CD14-positive monocyte (primary cell): ENCODE measurements at regions not wholly inside any gene's neighbourhood (a gene's known extent, or its start where the extent isn't known, plus 50 kb on each side); places are given as distances from the start of the nearest gene placed in this dataset.

ENCODE experiments used
- DNase-seq, 3 donors: peaks; one replicate each; pipeline ENCODE4 v3.0.0-alpha.2; 2011 to 2022
- H2AFZ ChIP-seq: 2 replicates; pipeline ENCODE4 v1.6.0; 2012; ENCODE audit warnings: mild to moderate bottlenecking, low read depth, low read length, inconsistent platforms; ENCODE audit not compliant: insufficient read depth, poor library complexity, severe bottlenecking
- H3K27ac ChIP-seq, 2 donors: 1 replicate in 1 of 2; 2 replicates in 1 of 2; pipeline ENCODE4 v1.5.1; 2012 to 2013; ENCODE audit warnings: low read length in 2 of 2, control low read depth in 1 of 2, inconsistent platforms in 1 of 2, low read depth in 1 of 2, mild to moderate bottlenecking in 1 of 2
- H3K27me3 ChIP-seq, 2 donors: one replicate each; pipeline versions ENCODE4 v1.6.0 to v1.6.1; 2011 to 2013; ENCODE audit warnings: low read length in 2 of 2; ENCODE audit not compliant: control insufficient read depth in 2 of 2, insufficient read depth in 2 of 2
- H3K36me3 ChIP-seq, 2 donors: replicated peaks in 1 of 2; 1 replicate in 1 of 2; 2 replicates in 1 of 2; pipeline versions ENCODE4 v1.5.1 to v1.6.1; 2012 to 2013; ENCODE audit warnings: low read length in 2 of 2, control low read depth in 1 of 2, inconsistent platforms in 1 of 2, mild to moderate bottlenecking in 1 of 2; ENCODE audit not compliant: insufficient read depth in 2 of 2, control insufficient read depth in 1 of 2
- H3K4me1 ChIP-seq, 2 donors: 1 replicate in 1 of 2; 2 replicates in 1 of 2; pipeline versions ENCODE4 v1.5.1 to v1.6.1; 2012 to 2013; ENCODE audit warnings: low read length in 2 of 2, control low read depth in 1 of 2, inconsistent platforms in 1 of 2, mild to moderate bottlenecking in 1 of 2, moderate library complexity in 1 of 2; ENCODE audit not compliant: insufficient read depth in 2 of 2, control insufficient read depth in 1 of 2
- H3K4me2 ChIP-seq: replicated peaks from 2 replicates; pipeline ENCODE3; 2012; ENCODE audit warnings: low read length, moderate library complexity, mild to moderate bottlenecking; ENCODE audit not compliant: poor library complexity, severe bottlenecking; ENCODE audit errors: extremely low read depth
- H3K4me3 ChIP-seq, 3 experiments: fragments of 200-600 bp in 1 of 3; sonication (generic) in 1 of 3; replicated peaks in 1 of 3; 1 replicate in 2 of 3; 2 replicates in 1 of 3; pipeline ENCODE4 v1.5.1; 2011 to 2013; ENCODE audit warnings: low read length in 3 of 3, mild to moderate bottlenecking in 3 of 3, control low read depth in 2 of 3, low read depth in 2 of 3, inconsistent platforms in 1 of 3, moderate library complexity in 1 of 3
- H3K79me2 ChIP-seq: 2 replicates; pipeline ENCODE4 v1.6.0; 2012; ENCODE audit warnings: mild to moderate bottlenecking, control low read depth, inconsistent platforms, low read length, moderate library complexity; ENCODE audit not compliant: insufficient read depth
- H3K9ac ChIP-seq: 2 replicates; pipeline ENCODE4 v1.6.0; 2017; ENCODE audit warnings: low read length, mild to moderate bottlenecking; ENCODE audit not compliant: insufficient read depth, poor library complexity, severe bottlenecking
- H3K9me3 ChIP-seq, 2 donors: replicated peaks in 1 of 2; 1 replicate in 1 of 2; 2 replicates in 1 of 2; pipeline versions ENCODE4 v1.5.1 to v1.6.1; 2012 to 2013; ENCODE audit warnings: low read length in 2 of 2, control low read depth in 1 of 2; ENCODE audit not compliant: control insufficient read depth in 1 of 2, insufficient read depth in 1 of 2
- H4K20me1 ChIP-seq: 2 replicates; pipeline ENCODE4 v1.6.0; 2012; ENCODE audit warnings: mild to moderate bottlenecking, low read length, control low read depth, moderate library complexity; ENCODE audit not compliant: insufficient read depth
- H3K27ac Mint-ChIP-seq, 7 donors: one replicate each; pipeline ENCODE4 v1.8.0; 2020; ENCODE audit warnings: mild to moderate bottlenecking in 7 of 7, mixed read lengths in 7 of 7, moderate library complexity in 6 of 7, inconsistent platforms in 2 of 7
- H3K27me3 Mint-ChIP-seq, 3 donors: one replicate each; pipeline ENCODE4 v1.8.0; 2021 to 2022; ENCODE audit warnings: low read depth in 3 of 3, mild to moderate bottlenecking in 3 of 3, mixed read lengths in 3 of 3, moderate library complexity in 3 of 3, inconsistent platforms in 1 of 3
- H3K36me3 Mint-ChIP-seq, 2 donors: one replicate each; pipeline ENCODE4 v1.8.0; 2020; ENCODE audit warnings: mixed read lengths in 2 of 2, inconsistent platforms in 1 of 2, mild to moderate bottlenecking in 1 of 2
- H3K4me1 Mint-ChIP-seq: one replicate; pipeline ENCODE4 v1.8.0; 2020; ENCODE audit warnings: mild to moderate bottlenecking, mixed read lengths
- H3K4me3 Mint-ChIP-seq, 2 donors: one replicate each; pipeline ENCODE4 v1.8.0; 2020; ENCODE audit warnings: mild to moderate bottlenecking in 2 of 2, mixed read lengths in 2 of 2, moderate library complexity in 1 of 2
- H3K9me3 Mint-ChIP-seq, 7 donors: one replicate each; pipeline ENCODE4 v1.8.0; 2020 to 2022; ENCODE audit warnings: mixed read lengths in 7 of 7, mild to moderate bottlenecking in 6 of 7, moderate library complexity in 6 of 7, inconsistent platforms in 2 of 7
- CTCF ChIP-seq: fragments of 200-600 bp; IDR thresholded peaks from one replicate; pipeline ENCODE4 v1.8.0; 2022; ENCODE audit warnings: antibody characterized with exemption, mild to moderate bottlenecking
- WGBS: methylation state at CpG from one replicate; pipeline ENCODE4 v1.1.5; 2013; ENCODE audit warnings: missing lambda C conversion rate; ENCODE audit not compliant: insufficient coverage; 5-methylcytosine and 5-hydroxymethylcytosine counted together
- intact Hi-C, 2 donors: fragments of 100-400 bp; cut with micrococcal nuclease; formaldehyde crosslinking; loops; one replicate each; pipeline versions ENCODE4 v1.15.0 to v1.15.1; 2023

DNA sequence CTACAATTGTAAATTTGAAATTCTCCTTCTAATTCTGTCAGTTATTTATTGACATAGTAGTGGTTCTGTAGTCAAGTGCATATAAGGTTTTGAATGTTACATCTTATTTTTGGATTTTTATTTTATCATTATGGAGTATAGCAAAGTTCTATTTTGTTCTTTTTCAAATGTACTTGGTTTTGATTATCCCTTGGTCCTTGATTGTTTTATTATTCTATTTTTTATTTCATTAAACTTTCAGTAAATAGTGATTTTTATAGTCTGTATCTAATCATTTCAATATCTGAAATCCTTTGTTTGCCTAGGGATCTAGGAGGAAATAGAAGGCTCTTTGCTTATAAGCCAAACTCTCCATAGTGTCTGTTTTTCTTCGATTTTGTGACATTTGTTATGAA, 87.8 kb downstream of the HFE start:
- DNase-seq, result no peak
- H3K9ac ChIP-seq, result no peak overlapping the region
- no peak overlapping the region for H3K27ac Mint-ChIP-seq
- peaks cover 0 to 2% (median 0%) of the 10 kb centered on the region in 7 donors for H3K9me3 Mint-ChIP-seq
- peaks cover 22% of the 10 kb centered on the region for H3K79me2 ChIP-seq
- H3K27ac ChIP-seq, result no peak overlapping the region
- TF ChIP-seq CTCF, result no peak
- H3K4me3 Mint-ChIP-seq, result no peak overlapping the region
- WGBS, result no CpG with 5 or more reads among the region's 1 CpG
- H3K4me3 ChIP-seq, result no peak overlapping the region
- H3K4me1 ChIP-seq, result peaks cover 21 to 22% of the 10 kb centered on the region in 2 donors
- no peak overlapping the region for H3K4me2 ChIP-seq
- H3K27me3 ChIP-seq, result no peaks in the 10 kb centered on the region
- H2AFZ ChIP-seq, result no peak overlapping the region
- no peaks in the 10 kb centered on the region for H3K36me3 Mint-ChIP-seq
- intact Hi-C loops, result loop anchor here in 1 of 2 donors (10.0 kb wide), 1 partner anchor 400 kb away; no protein-coding TSS in a partner anchor
- H3K27me3 Mint-ChIP-seq, result peaks cover 0 to 1% (median 0%) of the 10 kb centered on the region in 3 donors
- peaks cover 27% of the 10 kb centered on the region for H3K4me1 Mint-ChIP-seq
- H4K20me1 ChIP-seq, result no peaks in the 10 kb centered on the region
- no peaks in the 10 kb centered on the region for H3K9me3 ChIP-seq
- no peaks in the 10 kb centered on the region for H3K36me3 ChIP-seq

DNA sequence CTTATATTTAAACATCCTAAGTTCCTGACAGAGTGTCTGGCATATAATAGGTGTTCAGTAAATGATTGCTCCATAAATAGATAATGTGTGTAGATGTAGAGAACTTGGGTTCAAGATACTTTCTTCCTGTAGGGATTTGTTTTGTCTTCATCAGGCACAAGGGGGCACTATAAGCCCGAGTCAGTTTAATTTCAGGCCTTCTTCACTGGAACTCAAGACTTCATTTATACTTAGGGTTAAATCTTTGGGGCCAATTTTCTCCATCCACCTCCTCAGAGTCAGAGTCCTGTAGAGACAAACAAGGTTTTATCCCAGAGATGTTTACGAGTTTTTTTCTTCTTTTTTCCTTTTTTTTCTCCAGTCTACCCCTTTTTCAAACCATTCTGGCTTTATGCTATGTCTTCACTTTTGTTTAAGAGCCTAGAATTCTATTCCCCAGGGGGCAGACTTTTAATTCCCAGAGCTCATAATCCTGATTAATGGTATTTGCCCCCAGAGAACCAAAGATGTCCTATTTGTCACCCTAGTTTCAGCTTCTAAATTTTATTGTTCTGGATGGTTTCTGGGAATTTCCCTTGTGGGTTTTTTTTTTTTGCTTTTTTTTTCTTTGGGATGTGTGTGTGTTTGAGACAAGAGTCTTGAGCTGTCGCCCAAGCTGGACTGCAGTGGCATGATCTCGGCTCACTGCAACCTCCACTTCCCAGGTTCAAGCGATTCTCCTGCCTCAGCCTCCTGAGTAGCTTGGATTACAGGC, 88.4 kb downstream of the HFE start:
- peaks cover 18% of the 10 kb centered on the region for H3K79me2 ChIP-seq
- peaks cover 0 to 2% (median 0%) of the 10 kb centered on the region in 7 donors for H3K9me3 Mint-ChIP-seq
- H3K4me2 ChIP-seq, result no peak overlapping the region
- H3K27ac Mint-ChIP-seq, result peak overlapping the region in 1 of 7 donors; percentile 66
- no CpG with 5 or more reads among the region's 5 CpGs for WGBS
- H3K4me3 Mint-ChIP-seq, result no peak overlapping the region
- no peak overlapping the region for H3K4me3 ChIP-seq
- peak; percentile 86 for TF ChIP-seq CTCF
- H4K20me1 ChIP-seq, result no peaks in the 10 kb centered on the region
- H3K4me1 ChIP-seq, result peaks cover 19 to 20% of the 10 kb centered on the region in 2 donors
- no peaks in the 10 kb centered on the region for H3K27me3 ChIP-seq
- peaks cover 0 to 1% (median 0%) of the 10 kb centered on the region in 3 donors for H3K27me3 Mint-ChIP-seq
- DNase-seq, result peak; percentile 57 to 72 (median 71)
- intact Hi-C loops, result loop anchor here in 1 of 2 donors (10.0 kb wide), 1 partner anchor 399 kb away; no protein-coding TSS in a partner anchor
- H2AFZ ChIP-seq, result no peak overlapping the region
- no peak overlapping the region for H3K9ac ChIP-seq
- peaks cover 22% of the 10 kb centered on the region for H3K4me1 Mint-ChIP-seq
- no peak overlapping the region for H3K27ac ChIP-seq
- no peaks in the 10 kb centered on the region for H3K36me3 ChIP-seq
- H3K36me3 Mint-ChIP-seq, result no peaks in the 10 kb centered on the region
- no peaks in the 10 kb centered on the region for H3K9me3 ChIP-seq
